ENCODE measurements at regions not wholly inside any gene's neighbourhood (a gene's known extent, or its start where the extent isn't known, plus 50 kb on each side); places are given as distances from the start of the nearest gene placed in this dataset.
"Not testable (repeated sequence)": the region's sequence is repeated elsewhere in the genome, so short reads cannot be mapped to it uniquely, and the experiment has no call there.

- not testable (repeated sequence) for H3K9me3 ChIP-seq (ENCODE audit: control insufficient read depth in 2 of 2, insufficient read depth in 1 of 2, low read depth in 1 of 2, low read length in 1 of 2); H3K27me3 ChIP-seq (ENCODE audit: control insufficient read depth in 1 of 2, insufficient read depth in 2 of 2, low read length in 2 of 2); H3K4me3 ChIP-seq (ENCODE audit: low read depth in 1 of 2, low read length in 2 of 2); H3K4me1 ChIP-seq (ENCODE audit: control insufficient read depth in 2 of 2, insufficient read depth in 2 of 2, low read length in 1 of 2); H3K36me3 ChIP-seq (ENCODE audit: control insufficient read depth in 2 of 2, insufficient read depth in 2 of 2, low read length in 1 of 2); H3K27ac ChIP-seq (ENCODE audit: low read depth in 2 of 2, low read length in 1 of 2)
Measured at GRCh38 chr11:95410707-95411106, 179.7 kb upstream of the SESN3 start.

- no peaks in the 10 kb centered on the region for H3K36me3 ChIP-seq (ENCODE audit: control insufficient read depth in 2 of 2, insufficient read depth in 2 of 2, low read length in 1 of 2)
- WGBS, 2 donors: 77 to 94% methylated on average over 1 of the region's 1 CpG
- H3K9me3 ChIP-seq (ENCODE audit: control insufficient read depth in 2 of 2, insufficient read depth in 1 of 2, low read depth in 1 of 2, low read length in 1 of 2): no peaks in the 10 kb centered on the region
- no peak overlapping the region for H3K27ac ChIP-seq (ENCODE audit: low read depth in 2 of 2, low read length in 1 of 2)
- H3K27me3 ChIP-seq (ENCODE audit: control insufficient read depth in 1 of 2, insufficient read depth in 2 of 2, low read length in 2 of 2): no peaks in the 10 kb centered on the region
- H3K4me1 ChIP-seq (ENCODE audit: control insufficient read depth in 2 of 2, insufficient read depth in 2 of 2, low read length in 1 of 2): no peaks in the 10 kb centered on the region
- H3K4me3 ChIP-seq (ENCODE audit: low read depth in 1 of 2, low read length in 2 of 2): no peak overlapping the region
Measured at GRCh38 chr11:95406271-95406670, 175.3 kb upstream of the SESN3 start.

- 45 to 54% methylated on average over 4 of the region's 4 CpGs for WGBS, 2 donors
Measured at GRCh38 chr11:95404370-95404769, 173.4 kb upstream of the SESN3 start.

GRCh38 chr11:95398437-95399112 is 167.6 kb upstream of the SESN3 start:
- no peak overlapping the region for H3K4me3 ChIP-seq (ENCODE audit: low read depth in 1 of 2, low read length in 2 of 2)
- H3K27ac ChIP-seq (ENCODE audit: low read depth in 2 of 2, low read length in 1 of 2): no peak overlapping the region
- H3K9me3 ChIP-seq (ENCODE audit: control insufficient read depth in 2 of 2, insufficient read depth in 1 of 2, low read depth in 1 of 2, low read length in 1 of 2): no peaks in the 10 kb centered on the region
- 94% methylated on average over 3 of the region's 3 CpGs for WGBS, 2 donors
- H3K27me3 ChIP-seq (ENCODE audit: control insufficient read depth in 1 of 2, insufficient read depth in 2 of 2, low read length in 2 of 2): no peaks in the 10 kb centered on the region
- no peaks in the 10 kb centered on the region for H3K36me3 ChIP-seq (ENCODE audit: control insufficient read depth in 2 of 2, insufficient read depth in 2 of 2, low read length in 1 of 2)
- H3K4me1 ChIP-seq (ENCODE audit: control insufficient read depth in 2 of 2, insufficient read depth in 2 of 2, low read length in 1 of 2): no peaks in the 10 kb centered on the region

More at GRCh38 chr11:95404370-95404769, 173.4 kb upstream of the SESN3 start:
- Histone ChIP-seq H3K27ac (ENCODE audit: low read depth in 2 of 2, low read length in 1 of 2) (peak overlapping the region in 1 of 2 donors; percentile 6), H3K27me3 (ENCODE audit: control insufficient read depth in 1 of 2, insufficient read depth in 2 of 2, low read length in 2 of 2) (no peaks in the 10 kb centered on the region), H3K9me3 (ENCODE audit: control insufficient read depth in 2 of 2, insufficient read depth in 1 of 2, low read depth in 1 of 2, low read length in 1 of 2) (no peaks in the 10 kb centered on the region), H3K36me3 (ENCODE audit: control insufficient read depth in 2 of 2, insufficient read depth in 2 of 2, low read length in 1 of 2) (no peaks in the 10 kb centered on the region), H3K4me3 (ENCODE audit: low read depth in 1 of 2, low read length in 2 of 2) (no peak overlapping the region), H3K4me1 (ENCODE audit: control insufficient read depth in 2 of 2, insufficient read depth in 2 of 2, low read length in 1 of 2) (no peaks in the 10 kb centered on the region)

GRCh38 chr11:95392644-95393043 is 161.6 kb upstream of the SESN3 start:
- H3K4me3 ChIP-seq (ENCODE audit: low read depth in 1 of 2, low read length in 2 of 2): no peak overlapping the region
- no peak overlapping the region for H3K27ac ChIP-seq (ENCODE audit: low read depth in 2 of 2, low read length in 1 of 2)
- 86 to 90% methylated on average over 1 of the region's 1 CpG for WGBS, 2 donors
- H3K9me3 ChIP-seq (ENCODE audit: control insufficient read depth in 2 of 2, insufficient read depth in 1 of 2, low read depth in 1 of 2, low read length in 1 of 2): no peaks in the 10 kb centered on the region
- H3K27me3 ChIP-seq (ENCODE audit: control insufficient read depth in 1 of 2, insufficient read depth in 2 of 2, low read length in 2 of 2): no peaks in the 10 kb centered on the region
- no peaks in the 10 kb centered on the region for H3K36me3 ChIP-seq (ENCODE audit: control insufficient read depth in 2 of 2, insufficient read depth in 2 of 2, low read length in 1 of 2)
- H3K4me1 ChIP-seq (ENCODE audit: control insufficient read depth in 2 of 2, insufficient read depth in 2 of 2, low read length in 1 of 2): no peaks in the 10 kb centered on the region

GRCh38 chr11:95389427-95389826 is 158.4 kb upstream of the SESN3 start:
- no peaks in the 10 kb centered on the region for H3K9me3 ChIP-seq (ENCODE audit: control insufficient read depth in 2 of 2, insufficient read depth in 1 of 2, low read depth in 1 of 2, low read length in 1 of 2)
- H3K4me3 ChIP-seq (ENCODE audit: low read depth in 1 of 2, low read length in 2 of 2): no peak overlapping the region
- H3K27ac ChIP-seq (ENCODE audit: low read depth in 2 of 2, low read length in 1 of 2): no peak overlapping the region
- 79 to 94% methylated on average over 1 of the region's 1 CpG for WGBS, 2 donors
- H3K27me3 ChIP-seq (ENCODE audit: control insufficient read depth in 1 of 2, insufficient read depth in 2 of 2, low read length in 2 of 2): no peaks in the 10 kb centered on the region
- no peaks in the 10 kb centered on the region for H3K36me3 ChIP-seq (ENCODE audit: control insufficient read depth in 2 of 2, insufficient read depth in 2 of 2, low read length in 1 of 2)
- H3K4me1 ChIP-seq (ENCODE audit: control insufficient read depth in 2 of 2, insufficient read depth in 2 of 2, low read length in 1 of 2): no peaks in the 10 kb centered on the region

- Histone ChIP-seq H3K9me3 (ENCODE audit: control insufficient read depth in 2 of 2, insufficient read depth in 1 of 2, low read depth in 1 of 2, low read length in 1 of 2) (no peaks in the 10 kb centered on the region), H3K36me3 (ENCODE audit: control insufficient read depth in 2 of 2, insufficient read depth in 2 of 2, low read length in 1 of 2) (no peaks in the 10 kb centered on the region), H3K27ac (ENCODE audit: low read depth in 2 of 2, low read length in 1 of 2) (no peak overlapping the region), H3K27me3 (ENCODE audit: control insufficient read depth in 1 of 2, insufficient read depth in 2 of 2, low read length in 2 of 2) (no peaks in the 10 kb centered on the region), H3K4me1 (ENCODE audit: control insufficient read depth in 2 of 2, insufficient read depth in 2 of 2, low read length in 1 of 2) (no peaks in the 10 kb centered on the region), H3K4me3 (ENCODE audit: low read depth in 1 of 2, low read length in 2 of 2) (no peak overlapping the region)
- 77 to 84% methylated on average over 6 of the region's 6 CpGs for WGBS, 2 donors
Measured at GRCh38 chr11:95388086-95388485, 157.1 kb upstream of the SESN3 start.

GRCh38 chr11:95387325-95387724 is 156.3 kb upstream of the SESN3 start:
- Histone ChIP-seq H3K36me3 (ENCODE audit: control insufficient read depth in 2 of 2, insufficient read depth in 2 of 2, low read length in 1 of 2) (no peaks in the 10 kb centered on the region), H3K27ac (ENCODE audit: low read depth in 2 of 2, low read length in 1 of 2) (no peak overlapping the region), H3K4me1 (ENCODE audit: control insufficient read depth in 2 of 2, insufficient read depth in 2 of 2, low read length in 1 of 2) (no peaks in the 10 kb centered on the region), H3K4me3 (ENCODE audit: low read depth in 1 of 2, low read length in 2 of 2) (no peak overlapping the region), H3K27me3 (ENCODE audit: control insufficient read depth in 1 of 2, insufficient read depth in 2 of 2, low read length in 2 of 2) (no peaks in the 10 kb centered on the region), H3K9me3 (ENCODE audit: control insufficient read depth in 2 of 2, insufficient read depth in 1 of 2, low read depth in 1 of 2, low read length in 1 of 2) (no peaks in the 10 kb centered on the region)
- 85 to 93% methylated on average over 1 of the region's 1 CpG for whole genome bisulfite sequencing, 2 donors

GRCh38 chr11:95385577-95385976 is 154.6 kb upstream of the SESN3 start:
- Histone ChIP-seq H3K9me3 (ENCODE audit: control insufficient read depth in 2 of 2, insufficient read depth in 1 of 2, low read depth in 1 of 2, low read length in 1 of 2) (no peaks in the 10 kb centered on the region), H3K27me3 (ENCODE audit: control insufficient read depth in 1 of 2, insufficient read depth in 2 of 2, low read length in 2 of 2) (no peaks in the 10 kb centered on the region), H3K36me3 (ENCODE audit: control insufficient read depth in 2 of 2, insufficient read depth in 2 of 2, low read length in 1 of 2) (no peaks in the 10 kb centered on the region), H3K4me1 (ENCODE audit: control insufficient read depth in 2 of 2, insufficient read depth in 2 of 2, low read length in 1 of 2) (no peaks in the 10 kb centered on the region), H3K27ac (ENCODE audit: low read depth in 2 of 2, low read length in 1 of 2) (no peak overlapping the region), H3K4me3 (ENCODE audit: low read depth in 1 of 2, low read length in 2 of 2) (no peak overlapping the region)

- Histone ChIP-seq H3K4me3 (ENCODE audit: low read depth in 1 of 2, low read length in 2 of 2) (no peak overlapping the region), H3K4me1 (ENCODE audit: control insufficient read depth in 2 of 2, insufficient read depth in 2 of 2, low read length in 1 of 2) (no peaks in the 10 kb centered on the region), H3K27me3 (ENCODE audit: control insufficient read depth in 1 of 2, insufficient read depth in 2 of 2, low read length in 2 of 2) (no peaks in the 10 kb centered on the region), H3K27ac (ENCODE audit: low read depth in 2 of 2, low read length in 1 of 2) (no peak overlapping the region), H3K9me3 (ENCODE audit: control insufficient read depth in 2 of 2, insufficient read depth in 1 of 2, low read depth in 1 of 2, low read length in 1 of 2) (no peaks in the 10 kb centered on the region), H3K36me3 (ENCODE audit: control insufficient read depth in 2 of 2, insufficient read depth in 2 of 2, low read length in 1 of 2) (no peaks in the 10 kb centered on the region)
Measured at GRCh38 chr11:95379479-95379878, 148.5 kb upstream of the SESN3 start.

Data from esophagus (tissue), 2 donors.